ENCODE measurements at regions not wholly inside any gene's neighbourhood (a gene's known extent, or its start where the extent isn't known, plus 50 kb on each side); places are given as distances from the start of the nearest gene placed in this dataset.
"Not testable (repeated sequence)": the region's sequence is repeated elsewhere in the genome, so short reads cannot be mapped to it uniquely, and the experiment has no call there.

GRCh38 chrX:116862340-116862739, 399.6 kb upstream of the CT83 start:
- DNase-seq, result no peak

- DNase-seq, result no peak
These were observed 378.5 kb upstream of the CT83 start for GRCh38 chrX:116841290-116841689.

- no peak for DNase-seq
These were observed 364.3 kb upstream of the CT83 start for GRCh38 chrX:116827063-116827462.

- no peak for DNase-seq
These were observed 362.0 kb upstream of the CT83 start for GRCh38 chrX:116824785-116825184.

GRCh38 chrX:116823677-116824076, 360.9 kb upstream of the CT83 start:
- DNase-seq, result no peak

GRCh38 chrX:116806288-116806802, 343.6 kb upstream of the CT83 start:
- no peak for DNase-seq

- no peak for DNase-seq
These were observed 339.2 kb upstream of the CT83 start for GRCh38 chrX:116801943-116802342.

GRCh38 chrX:116781926-116782325, 319.1 kb upstream of the CT83 start:
- DNase-seq, result no peak

- no peak for DNase-seq
These were observed 294.7 kb upstream of the CT83 start for GRCh38 chrX:116757491-116757890.

- no peak for DNase-seq
These were observed 294.2 kb upstream of the CT83 start for GRCh38 chrX:116756958-116757357.

- peak; percentile 57 for DNase-seq
These were observed 287.2 kb upstream of the CT83 start for GRCh38 chrX:116749943-116750342.

- DNase-seq, result no peak
These were observed 269.4 kb upstream of the CT83 start for GRCh38 chrX:116732214-116732613.

GRCh38 chrX:116726806-116727205, 264.0 kb upstream of the CT83 start:
- DNase-seq, result no peak

- no peak for DNase-seq
These were observed 231.3 kb upstream of the CT83 start for GRCh38 chrX:116694046-116694445.

GRCh38 chrX:116679544-116679943, 216.8 kb upstream of the CT83 start:
- DNase-seq, result not testable (repeated sequence)

GRCh38 chrX:116667346-116668134, 204.8 kb upstream of the CT83 start:
- DNase-seq, result no peak

GRCh38 chrX:116657071-116657470, 194.3 kb upstream of the CT83 start:
- no peak for DNase-seq

GRCh38 chrX:116628464-116628863, 165.7 kb upstream of the CT83 start:
- no peak for DNase-seq

- no peak for DNase-seq
These were observed 155.8 kb upstream of the CT83 start for GRCh38 chrX:116618546-116618945.

GRCh38 chrX:116607776-116608175, 145.0 kb upstream of the CT83 start:
- DNase-seq, result no peak

GRCh38 chrX:116605576-116605975, 142.8 kb upstream of the CT83 start:
- DNase-seq, result no peak

GRCh38 chrX:116596010-116596409, 133.2 kb upstream of the CT83 start:
- no peak for DNase-seq
